CD4-positive, alpha-beta T cell (primary cell): ENCODE measurements at regions not wholly inside any gene's neighbourhood (a gene's known extent, or its start where the extent isn't known, plus 50 kb on each side); places are given as distances from the start of the nearest gene placed in this dataset.
A peak's percentile ranks its signal among the peaks of the same experiment; 100 is the strongest.

Experiments used
- ATAC-seq: fragments of 200-7000 bp; cut with Tn5 transposase; one replicate; pipeline ENCODE4 v1.10.0; 2022; ENCODE audit warnings: mild to moderate bottlenecking; ENCODE audit not compliant: poor library complexity
- CTCF ChIA-PET: fragments of 350-600 bp; sonication (Branson Sonifier 250); formaldehyde crosslinking; loops from one replicate; lab custom pipeline; 2021; ENCODE audit warnings: antibody characterized with exemption, inconsistent platforms; lab: Charles Lee
- POLR2A ChIA-PET: fragments of 350-600 bp; sonication (Branson Sonifier 250); formaldehyde crosslinking; loops from one replicate; lab custom pipeline; 2021; ENCODE audit warnings: antibody characterized with exemption, inconsistent platforms; lab: Charles Lee
- DNase-seq, 14 experiments: peaks; one replicate each; pipeline ENCODE4 v3.0.0-alpha.2; 2013 to 2020; ENCODE audit warnings: mixed read lengths in 2 of 14
- H3K27ac ChIP-seq, 2 donors: one replicate each; pipeline versions ENCODE4 v1.5.1 to v1.7.0; 2013; ENCODE audit warnings: low read length in 2 of 2, low read depth in 1 of 2, mild to moderate bottlenecking in 1 of 2
- H3K27me3 ChIP-seq, 2 experiments: 1 replicate in 1 of 2; 2 replicates in 1 of 2; pipeline versions ENCODE4 v1.6.1 to v1.7.0; 2013; ENCODE audit warnings: low read length in 2 of 2, control low read depth in 1 of 2, mild to moderate bottlenecking in 1 of 2, moderate library complexity in 1 of 2; ENCODE audit not compliant: insufficient read depth in 2 of 2, control insufficient read depth in 1 of 2
- H3K36me3 ChIP-seq: one replicate; pipeline ENCODE4 v1.6.1; 2013; ENCODE audit warnings: low read length, control low read depth; ENCODE audit not compliant: insufficient read depth
- H3K4me1 ChIP-seq: one replicate; pipeline ENCODE4 v1.6.1; 2013; ENCODE audit warnings: low read length, control low read depth; ENCODE audit not compliant: insufficient read depth
- H3K4me3 ChIP-seq: one replicate; pipeline ENCODE4 v1.5.1; 2013; ENCODE audit warnings: mild to moderate bottlenecking, low read length, moderate library complexity
- H3K9me3 ChIP-seq, 2 experiments: 1 replicate in 1 of 2; 2 replicates in 1 of 2; pipeline versions ENCODE4 v1.6.1 to v1.7.0; 2013; ENCODE audit warnings: low read length in 2 of 2, mild to moderate bottlenecking in 2 of 2, control low read depth in 1 of 2, moderate library complexity in 1 of 2; ENCODE audit not compliant: control insufficient read depth in 1 of 2, insufficient read depth in 1 of 2
- H3K27ac Mint-ChIP-seq: one replicate; pipeline ENCODE4 v1.8.0; 2020; ENCODE audit warnings: mixed read lengths
- H3K27me3 Mint-ChIP-seq: one replicate; pipeline ENCODE4 v1.8.0; 2021; ENCODE audit warnings: mixed read lengths
- H3K36me3 Mint-ChIP-seq: one replicate; pipeline ENCODE4 v1.8.0; 2021; ENCODE audit warnings: low read depth, mixed read lengths
- H3K4me1 Mint-ChIP-seq: one replicate; pipeline ENCODE4 v1.8.0; 2021; ENCODE audit warnings: low read depth, mixed read lengths
- H3K4me3 Mint-ChIP-seq: one replicate; pipeline ENCODE4 v1.8.0; 2020; ENCODE audit warnings: mild to moderate bottlenecking, mixed read lengths
- H3K9me3 Mint-ChIP-seq: one replicate; pipeline ENCODE4 v1.8.0; 2020; ENCODE audit warnings: mixed read lengths
- intact Hi-C, 2 experiments: fragments of 100-400 bp; cut with DNase I in 1 of 2; cut with micrococcal nuclease in 1 of 2; formaldehyde crosslinking; loops; one replicate each; pipeline versions ENCODE4 v1.15.1 to v1.9.0; 2023 to 2025; cut with DNase I, micrococcal nuclease
- TF ChIP-seq, protein P1 (sequence below): fragments of 200-600 bp; IDR thresholded peaks from one replicate; pipeline ENCODE4 v1.8.0; 2022; ENCODE audit warnings: antibody characterized with exemption, mild to moderate bottlenecking

- intact Hi-C loops, result no loop called here
- H3K27me3 Mint-ChIP-seq, result peaks cover 4% of the 10 kb centered on the region
- peaks cover 11% of the 10 kb centered on the region for H3K4me1 Mint-ChIP-seq
- peak overlapping the region; percentile 39 for H3K4me3 Mint-ChIP-seq
- H3K4me1 ChIP-seq, result no peaks in the 10 kb centered on the region
- no peaks in the 10 kb centered on the region for H3K27me3 ChIP-seq
- H3K36me3 Mint-ChIP-seq, result no peaks in the 10 kb centered on the region
- no peak for ATAC-seq
- TF ChIP-seq, protein P1, sequence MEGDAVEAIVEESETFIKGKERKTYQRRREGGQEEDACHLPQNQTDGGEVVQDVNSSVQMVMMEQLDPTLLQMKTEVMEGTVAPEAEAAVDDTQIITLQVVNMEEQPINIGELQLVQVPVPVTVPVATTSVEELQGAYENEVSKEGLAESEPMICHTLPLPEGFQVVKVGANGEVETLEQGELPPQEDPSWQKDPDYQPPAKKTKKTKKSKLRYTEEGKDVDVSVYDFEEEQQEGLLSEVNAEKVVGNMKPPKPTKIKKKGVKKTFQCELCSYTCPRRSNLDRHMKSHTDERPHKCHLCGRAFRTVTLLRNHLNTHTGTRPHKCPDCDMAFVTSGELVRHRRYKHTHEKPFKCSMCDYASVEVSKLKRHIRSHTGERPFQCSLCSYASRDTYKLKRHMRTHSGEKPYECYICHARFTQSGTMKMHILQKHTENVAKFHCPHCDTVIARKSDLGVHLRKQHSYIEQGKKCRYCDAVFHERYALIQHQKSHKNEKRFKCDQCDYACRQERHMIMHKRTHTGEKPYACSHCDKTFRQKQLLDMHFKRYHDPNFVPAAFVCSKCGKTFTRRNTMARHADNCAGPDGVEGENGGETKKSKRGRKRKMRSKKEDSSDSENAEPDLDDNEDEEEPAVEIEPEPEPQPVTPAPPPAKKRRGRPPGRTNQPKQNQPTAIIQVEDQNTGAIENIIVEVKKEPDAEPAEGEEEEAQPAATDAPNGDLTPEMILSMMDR, result no peak
- peak overlapping the region; percentile 28 for H3K4me3 ChIP-seq
- peak in 1 of 14 experiments; percentile 43 for DNase-seq
- no peaks in the 10 kb centered on the region for H3K36me3 ChIP-seq
- no peaks in the 10 kb centered on the region for H3K9me3 Mint-ChIP-seq
- no peak overlapping the region for H3K27ac ChIP-seq
- H3K9me3 ChIP-seq, result no peaks in the 10 kb centered on the region
- no peak overlapping the region for H3K27ac Mint-ChIP-seq
- ChIA-PET POLR2A (no interaction called here), CTCF (interaction anchor here (1.4 kb wide), 1 partner anchor 34 kb away, joined by 4 read pairs; no protein-coding TSS in a partner anchor)
Measured at GRCh38 chr10:33487014-33487776, 152.7 kb upstream of the NRP1 start.

GRCh38 chr10:33485276-33485675, 150.8 kb upstream of the NRP1 start:
- Mint-ChIP-seq H3K27ac (no peak overlapping the region), H3K4me3 (no peak overlapping the region), H3K4me1 (peaks cover 11% of the 10 kb centered on the region), H3K27me3 (peaks cover 4% of the 10 kb centered on the region), H3K36me3 (no peaks in the 10 kb centered on the region), H3K9me3 (no peaks in the 10 kb centered on the region)
- no peak overlapping the region for H3K4me3 ChIP-seq
- CTCF ChIA-PET, result no interaction called here
- intact Hi-C loops, result no loop called here
- H3K9me3 ChIP-seq, result peaks cover 0 to 7% of the 10 kb centered on the region in 2 experiments
- H3K27me3 ChIP-seq, result no peaks in the 10 kb centered on the region
- no peak overlapping the region for H3K27ac ChIP-seq
- H3K36me3 ChIP-seq, result no peaks in the 10 kb centered on the region
- H3K4me1 ChIP-seq, result no peaks in the 10 kb centered on the region
- ATAC-seq (no peak), DNase-seq (no peak)
- TF ChIP-seq, protein P1, result no peak
- POLR2A ChIA-PET, result no interaction called here

GRCh38 chr10:33484787-33485186, 150.3 kb upstream of the NRP1 start:
- TF ChIP-seq, protein P1, result no peak
- Mint-ChIP-seq H3K9me3 (no peaks in the 10 kb centered on the region), H3K27me3 (peaks cover 4% of the 10 kb centered on the region), H3K4me3 (no peak overlapping the region), H3K27ac (no peak overlapping the region), H3K4me1 (peaks cover 11% of the 10 kb centered on the region), H3K36me3 (no peaks in the 10 kb centered on the region)
- ATAC-seq (no peak), DNase-seq (no peak)
- Histone ChIP-seq H3K4me1 (no peaks in the 10 kb centered on the region), H3K9me3 (peaks cover 0 to 9% of the 10 kb centered on the region in 2 experiments), H3K27ac (no peak overlapping the region), H3K4me3 (no peak overlapping the region), H3K36me3 (no peaks in the 10 kb centered on the region), H3K27me3 (no peaks in the 10 kb centered on the region)
- POLR2A ChIA-PET, result no interaction called here
- intact Hi-C loops, result no loop called here
- CTCF ChIA-PET, result no interaction called here
